ENCODE measurements at regions not wholly inside any gene's neighbourhood (a gene's known extent, or its start where the extent isn't known, plus 50 kb on each side); places are given as distances from the start of the nearest gene placed in this dataset.

- no peak for TF ChIP-seq CTCF (IDR thresholded peaks at IDR 0.05 in 8 of 11, conservative IDR thresholded peaks at IDR 0.05 in 3 of 11)
- no peak for TF ChIP-seq POLR2AphosphoS5 (IDR thresholded peaks at IDR 0.05)
Observed at GRCh38 chr2:6645672-6646071, 220.0 kb downstream of the CMPK2 start.

Data from spleen (tissue), 7 donors.